A673 (cell line): ENCODE measurements at regions not wholly inside any gene's neighbourhood (a gene's known extent, or its start where the extent isn't known, plus 50 kb on each side); places are given as distances from the start of the nearest gene placed in this dataset.

ENCODE experiments used
- BruUV-seq: library from RNA; stranded (reverse); fragments of 400-500 nt; replicated peaks from 2 replicates; lab custom pipeline; 2021; lab: Mats Ljungman, UMichigan
- CTCF ChIA-PET: fragments of 300-600 bp; sonication (Branson Sonifier 250); formaldehyde crosslinking; loops from one replicate; lab custom pipeline; 2022; ENCODE audit warnings: antibody characterized with exemption; lab: Charles Lee
- POLR2A ChIA-PET: fragments of 300-600 bp; sonication (Branson Sonifier 250); formaldehyde crosslinking; loops from one replicate; lab custom pipeline; 2022; ENCODE audit warnings: antibody characterized with exemption; ENCODE audit not compliant: low non-redundant PET; lab: Charles Lee
- DNase-seq: peaks from one replicate; pipeline ENCODE4 v3.0.0-alpha.2; 2015; ENCODE audit warnings: low spot score
- H3K27ac ChIP-seq: fragments of 200-600 bp; sonication (generic); 2 replicates; pipeline ENCODE4 v1.5.1; 2016; ENCODE audit warnings: mixed run types, low read depth, mild to moderate bottlenecking, mixed read lengths, antibody characterized with exemption, low read length; ENCODE audit not compliant: poor library complexity, severe bottlenecking
- H3K27me3 ChIP-seq: fragments of 200-600 bp; sonication (generic); replicated peaks from 2 replicates; pipeline ENCODE4 v1.6.1; 2017; ENCODE audit warnings: mixed run types, low read depth, mild to moderate bottlenecking, mixed read lengths, antibody characterized with exemption, low read length; ENCODE audit not compliant: insufficient read depth, poor library complexity
- H3K36me3 ChIP-seq: fragments of 200-600 bp; sonication (generic); 2 replicates; pipeline ENCODE4 v1.6.1; 2016; ENCODE audit warnings: mixed run types, mild to moderate bottlenecking, mixed read lengths, antibody characterized with exemption, low read length; ENCODE audit not compliant: insufficient read depth, poor library complexity, severe bottlenecking
- H3K4me1 ChIP-seq: fragments of 200-600 bp; sonication (generic); 2 replicates; pipeline ENCODE4 v1.6.1; 2017; ENCODE audit warnings: mixed run types, mild to moderate bottlenecking, mixed read lengths, antibody characterized with exemption, low read length; ENCODE audit not compliant: insufficient read depth, poor library complexity, severe bottlenecking
- H3K4me3 ChIP-seq: fragments of 200-600 bp; sonication (generic); 2 replicates; pipeline ENCODE4 v1.5.1; 2016; ENCODE audit warnings: low read depth, mixed run types, mild to moderate bottlenecking, mixed read lengths, low read length; ENCODE audit not compliant: poor library complexity, severe bottlenecking
- H3K9me3 ChIP-seq: fragments of 200-600 bp; sonication (generic); 2 replicates; pipeline ENCODE4 v1.6.1; 2016; ENCODE audit warnings: mixed run types, low read depth, mild to moderate bottlenecking, mixed read lengths, antibody characterized with exemption, low read length; ENCODE audit not compliant: poor library complexity, severe bottlenecking
- CTCF ChIP-seq: fragments of 300-800, 200-600 bp; sonication (generic); conservative IDR thresholded peaks from 2 replicates; pipeline ENCODE4 v1.5.1; 2017; ENCODE audit warnings: low read depth, mild to moderate bottlenecking, antibody characterized with exemption, low read length, moderate library complexity, mixed read lengths
- EZH2 ChIP-seq: fragments of 200-600 bp; sonication (generic); IDR thresholded peaks from 2 replicates; pipeline ENCODE4 v1.6.1; 2017; ENCODE audit warnings: borderline replicate concordance, low read depth, mild to moderate bottlenecking, mixed read lengths, antibody characterized with exemption, low read length; ENCODE audit not compliant: poor library complexity, severe bottlenecking
- intact Hi-C: fragments of 100-400 bp; cut with micrococcal nuclease; formaldehyde crosslinking; loops from one replicate; pipeline ENCODE4 v1.10.0; 2022; ENCODE audit not compliant: unreplicated experiment

DNA sequence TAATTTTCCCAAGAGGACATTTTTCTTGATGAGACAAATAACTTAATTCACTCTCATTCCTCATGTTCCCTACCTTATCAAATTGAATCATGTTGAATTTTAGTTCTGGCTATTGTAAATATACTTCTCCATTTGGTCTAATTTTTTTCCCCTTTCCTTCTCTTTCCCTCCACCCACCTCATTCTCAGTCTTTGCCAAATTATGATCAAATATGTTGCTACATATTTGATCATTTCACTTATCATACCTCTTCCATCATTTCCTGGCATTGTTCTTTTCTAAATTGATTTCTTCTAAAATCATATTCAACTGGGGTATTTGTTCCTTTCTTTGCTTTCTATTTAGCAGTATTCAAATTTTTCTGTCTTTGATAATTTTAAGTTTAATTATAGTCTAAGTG is 52.3 kb downstream of the HDGFL1 start:
- POLR2A ChIA-PET, result no interaction called here
- no peaks in the 10 kb centered on the region for H3K36me3 ChIP-seq
- no peak for DNase-seq
- TF ChIP-seq CTCF, result no peak
- TF ChIP-seq EZH2, result no peak
- no TSS peak for BruUV-seq
- no peak overlapping the region for H3K27ac ChIP-seq
- H3K4me3 ChIP-seq, result no peak overlapping the region
- H3K27me3 ChIP-seq, result no peaks in the 10 kb centered on the region
- H3K9me3 ChIP-seq, result no peaks in the 10 kb centered on the region
- no peaks in the 10 kb centered on the region for H3K4me1 ChIP-seq
- intact Hi-C loops, result no loop called here
- CTCF ChIA-PET, result no interaction called here

- Histone ChIP-seq H3K4me3 (no peak overlapping the region), H3K27ac (no peak overlapping the region), H3K9me3 (no peaks in the 10 kb centered on the region), H3K36me3 (no peaks in the 10 kb centered on the region), H3K27me3 (no peaks in the 10 kb centered on the region), H3K4me1 (no peaks in the 10 kb centered on the region)
- CTCF ChIA-PET, result no interaction called here
- TF ChIP-seq CTCF (no peak), EZH2 (no peak)
- POLR2A ChIA-PET, result no interaction called here
- intact Hi-C loops, result no loop called here
- no peak for DNase-seq
- BruUV-seq, result no TSS peak
Measured at GRCh38 chr6:22622351-22622750, 53.0 kb downstream of the HDGFL1 start.

GRCh38 chr6:22622813-22623212 is 53.4 kb downstream of the HDGFL1 start:
- Histone ChIP-seq H3K27ac (no peak overlapping the region), H3K4me3 (no peak overlapping the region), H3K4me1 (no peaks in the 10 kb centered on the region), H3K27me3 (no peaks in the 10 kb centered on the region), H3K9me3 (no peaks in the 10 kb centered on the region), H3K36me3 (no peaks in the 10 kb centered on the region)
- intact Hi-C loops, result no loop called here
- ChIA-PET CTCF (no interaction called here), POLR2A (no interaction called here)
- TF ChIP-seq EZH2, result no peak
- TF ChIP-seq CTCF, result no peak
- no TSS peak for BruUV-seq
- DNase-seq, result no peak
